H1 (cell line): ENCODE measurements at regions not wholly inside any gene's neighbourhood (a gene's known extent, or its start where the extent isn't known, plus 50 kb on each side); places are given as distances from the start of the nearest gene placed in this dataset.

Experiments used
- CTCF ChIA-PET: fragments of 300-600 bp; sonication (Branson Sonifier 250); formaldehyde crosslinking; loops from one replicate; lab custom pipeline; 2021; ENCODE audit not compliant: partially characterized antibody; lab: Charles Lee
- POLR2A ChIA-PET: fragments of 300-600 bp; sonication (Branson Sonifier 250); formaldehyde crosslinking; loops from one replicate; lab custom pipeline; 2021; ENCODE audit warnings: inconsistent platforms; ENCODE audit not compliant: partially characterized antibody; lab: Charles Lee
- DNase-seq, 2 experiments: peaks; one replicate each; pipeline versions ENCODE4 v3.0.0 to v3.0.0-alpha.2; 2010 to 2022; ENCODE audit warnings: low spot score in 2 of 2, low read depth in 1 of 2, mixed read lengths in 1 of 2
- FAIRE-seq: peaks from 2 replicates; lab custom pipeline; 2011; peaks lifted over from hg19 to GRCh38; lab: Jason Lieb, UNC
- H2AFZ ChIP-seq: 2 replicates; pipeline ENCODE4 v1.8.1; 2012; ENCODE audit warnings: low read length, inconsistent platforms
- H2AK5ac ChIP-seq: 2 replicates; pipeline ENCODE4 v1.6.1; 2013; ENCODE audit warnings: low read depth, low read length
- H2BK120ac ChIP-seq: replicated peaks from 2 replicates; pipeline ENCODE3; 2013; ENCODE audit warnings: low read depth, low read length, inconsistent platforms
- H2BK12ac ChIP-seq: 2 replicates; pipeline ENCODE4 v1.6.1; 2013; ENCODE audit warnings: low read depth, low read length
- H2BK15ac ChIP-seq: 2 replicates; pipeline ENCODE4 v1.6.1; 2013; ENCODE audit warnings: low read length
- H2BK20ac ChIP-seq: 2 replicates; pipeline ENCODE4 v1.6.1; 2013; ENCODE audit warnings: low read length
- H2BK5ac ChIP-seq: 2 replicates; pipeline ENCODE4 v1.6.1; 2013; ENCODE audit warnings: low read depth, low read length
- H3K14ac ChIP-seq: 2 replicates; pipeline ENCODE4 v1.6.1; 2013; ENCODE audit warnings: inconsistent platforms; ENCODE audit not compliant: insufficient read length
- H3K18ac ChIP-seq: 2 replicates; pipeline ENCODE4 v1.6.1; 2013; ENCODE audit warnings: low read length; ENCODE audit errors: extremely low read depth
- H3K23ac ChIP-seq: 2 replicates; pipeline ENCODE4 v1.6.1; 2013; ENCODE audit warnings: inconsistent platforms; ENCODE audit not compliant: insufficient read length
- H3K23me2 ChIP-seq: 2 replicates; pipeline ENCODE4 v1.6.1; 2013; ENCODE audit warnings: low read depth, low read length
- H3K27ac ChIP-seq: 2 replicates; pipeline ENCODE4 v1.6.1; 2011; ENCODE audit warnings: low read depth, low read length, inconsistent platforms
- H3K27me3 ChIP-seq, 4 experiments: replicated peaks in 1 of 4; 1 replicate in 1 of 4; 2 replicates in 3 of 4; pipeline versions ENCODE4 v1.6.1 to v1.8.1; 2011 to 2013; ENCODE audit warnings: low read length in 3 of 4, mild to moderate bottlenecking in 3 of 4, inconsistent platforms in 2 of 4, mixed read lengths in 2 of 4, moderate library complexity in 1 of 4; ENCODE audit not compliant: control insufficient read depth in 3 of 4, insufficient read depth in 3 of 4; ENCODE audit errors: extremely low read depth in 1 of 4
- H3K36me3 ChIP-seq, 4 experiments: 2 replicates each; pipeline versions ENCODE4 v1.6.1 to v1.8.1; 2011 to 2013; ENCODE audit warnings: mild to moderate bottlenecking in 4 of 4, low read length in 3 of 4, moderate library complexity in 2 of 4, control low read depth in 1 of 4, inconsistent platforms in 1 of 4; ENCODE audit not compliant: insufficient read depth in 4 of 4, control insufficient read depth in 2 of 4
- H3K4ac ChIP-seq: replicated peaks from 2 replicates; pipeline ENCODE3; 2013; ENCODE audit warnings: low read length, low read depth, mixed read lengths, inconsistent platforms; ENCODE audit not compliant: insufficient read length
- H3K4me1 ChIP-seq, 4 experiments: replicated peaks in 1 of 4; 1 replicate in 1 of 4; 2 replicates in 3 of 4; pipeline versions ENCODE4 v1.6.1 to v1.8.1; 2011 to 2013; ENCODE audit warnings: low read length in 3 of 4, inconsistent platforms in 2 of 4, mixed read lengths in 1 of 4; ENCODE audit not compliant: insufficient read depth in 4 of 4, control insufficient read depth in 3 of 4
- H3K4me2 ChIP-seq, 2 experiments: 2 replicates each; pipeline versions ENCODE4 v1.6.1 to v1.8.1; 2011 to 2013; ENCODE audit warnings: low read depth in 2 of 2, low read length in 2 of 2, control low read depth in 1 of 2, inconsistent platforms in 1 of 2, mild to moderate bottlenecking in 1 of 2; ENCODE audit not compliant: insufficient read depth in 1 of 2
- H3K4me3 ChIP-seq, 4 experiments: fragments of 200-600, 300-600 bp in 1 of 4; sonication (generic), shearing (Covaris generic), sonication (Bioruptor Twin) in 1 of 4; 2 replicates each; pipeline versions ENCODE4 v1.5.1 to v1.8.1; 2011 to 2016; ENCODE audit warnings: low read length in 4 of 4, low read depth in 3 of 4, control low read depth in 2 of 4, inconsistent platforms in 2 of 4, mild to moderate bottlenecking in 2 of 4, mixed read lengths in 1 of 4, moderate library complexity in 1 of 4; ENCODE audit not compliant: insufficient read depth in 2 of 4; ENCODE audit errors: extremely low read depth in 1 of 4
- H3K56ac ChIP-seq: replicated peaks from 2 replicates; pipeline ENCODE3; 2013; ENCODE audit warnings: low read depth, mild to moderate bottlenecking, mixed read lengths, low read length, inconsistent platforms; ENCODE audit not compliant: insufficient read length
- H3K79me1 ChIP-seq: 2 replicates; pipeline ENCODE4 v1.6.1; 2013; ENCODE audit warnings: low read depth, low read length, control low read depth
- H3K79me2 ChIP-seq, 2 experiments: 2 replicates each; pipeline versions ENCODE4 v1.6.1 to v1.8.1; 2012 to 2013; ENCODE audit warnings: low read length in 2 of 2, mild to moderate bottlenecking in 2 of 2, inconsistent platforms in 1 of 2; ENCODE audit not compliant: insufficient read depth in 2 of 2, control insufficient read depth in 1 of 2
- H3K9ac ChIP-seq, 4 experiments: replicated peaks in 1 of 4; 1 replicate in 1 of 4; 2 replicates in 3 of 4; pipeline versions ENCODE4 v1.6.1 to v1.8.1; 2011 to 2013; ENCODE audit warnings: low read depth in 3 of 4, low read length in 3 of 4, control low read depth in 2 of 4, mild to moderate bottlenecking in 2 of 4, moderate library complexity in 2 of 4, inconsistent platforms in 1 of 4; ENCODE audit errors: extremely low read depth in 1 of 4
- H3K9me3 ChIP-seq, 2 experiments: 2 replicates each; pipeline versions ENCODE4 v1.6.1 to v1.8.1; 2012 to 2013; ENCODE audit warnings: mild to moderate bottlenecking in 2 of 2, moderate library complexity in 2 of 2, control low read depth in 1 of 2, inconsistent platforms in 1 of 2, low read depth in 1 of 2, low read length in 1 of 2, mixed read lengths in 1 of 2; ENCODE audit not compliant: insufficient read depth in 2 of 2
- H4K20me1 ChIP-seq, 2 experiments: replicated peaks in 1 of 2; 2 replicates each; pipeline versions ENCODE3 to v1.8.1; 2011 to 2013; ENCODE audit warnings: inconsistent platforms in 2 of 2, low read length in 2 of 2, mild to moderate bottlenecking in 1 of 2; ENCODE audit not compliant: insufficient read depth in 2 of 2, control insufficient read depth in 1 of 2
- H4K5ac ChIP-seq: 2 replicates; pipeline ENCODE4 v1.6.1; 2013; ENCODE audit warnings: low read length, low read depth, mixed read lengths, inconsistent platforms; ENCODE audit not compliant: insufficient read length
- H4K8ac ChIP-seq: 2 replicates; pipeline ENCODE4 v1.8.0; 2013; ENCODE audit warnings: mild to moderate bottlenecking, moderate library complexity, low read length, inconsistent platforms; ENCODE audit not compliant: insufficient read depth; ENCODE audit errors: extremely low read depth
- H4K91ac ChIP-seq: replicated peaks from 2 replicates; pipeline ENCODE3; 2013; ENCODE audit warnings: low read length, mixed read lengths, inconsistent platforms; ENCODE audit not compliant: insufficient read length
- ASH2L ChIP-seq: fragments of 200-600, 300-600 bp; sonication (generic); IDR thresholded peaks from one replicate; pipeline ENCODE4 v1.7.1; 2017; ENCODE audit warnings: low read length
- EGR1 ChIP-seq: IDR thresholded peaks from 2 replicates; pipeline ENCODE4 v1.6.1; 2011; ENCODE audit warnings: low read depth, low read length, borderline replicate concordance
- HDAC6 ChIP-seq: IDR thresholded peaks from one replicate; pipeline ENCODE4 v1.7.1; 2012; ENCODE audit warnings: low read depth, mild to moderate bottlenecking, inconsistent platforms, low read length, moderate library complexity
- RNF2 ChIP-seq: fragments of 200-900, 300-1000 bp; sonication (generic); IDR thresholded peaks from 2 replicates; pipeline ENCODE4 v1.7.1; 2016; ENCODE audit warnings: borderline replicate concordance, low read depth, mild to moderate bottlenecking, antibody characterized with exemption, low read length; ENCODE audit not compliant: poor library complexity, severe bottlenecking; ENCODE audit errors: missing control alignments
- TAF1 ChIP-seq: IDR thresholded peaks from 2 replicates; pipeline ENCODE4 v1.6.1; 2011; ENCODE audit warnings: mild to moderate bottlenecking, low read depth, low read length
- TEAD4 ChIP-seq: IDR thresholded peaks from 2 replicates; pipeline ENCODE4 v1.6.1; 2012; ENCODE audit warnings: low read depth, low read length, inconsistent platforms, mixed read lengths
- WGBS, 2 experiments: shearing (Covaris generic) in 1 of 2; methylation state at CpG; one replicate each; pipeline versions ENCODE4 v1.1.6 to v1.1.7; 2013 to 2015; ENCODE audit warnings: low lambda C conversion rate in 2 of 2, mixed read lengths in 2 of 2, inconsistent platforms in 1 of 2, low coverage in 1 of 2, missing lambda C conversion rate in 1 of 2; ENCODE audit not compliant: insufficient replicate concordance in 2 of 2, insufficient coverage in 1 of 2, insufficient read length in 1 of 2; ENCODE audit errors: extremely low coverage in 1 of 2, missing lambda C conversion rate in 1 of 2; 5-methylcytosine and 5-hydroxymethylcytosine counted together

DNA sequence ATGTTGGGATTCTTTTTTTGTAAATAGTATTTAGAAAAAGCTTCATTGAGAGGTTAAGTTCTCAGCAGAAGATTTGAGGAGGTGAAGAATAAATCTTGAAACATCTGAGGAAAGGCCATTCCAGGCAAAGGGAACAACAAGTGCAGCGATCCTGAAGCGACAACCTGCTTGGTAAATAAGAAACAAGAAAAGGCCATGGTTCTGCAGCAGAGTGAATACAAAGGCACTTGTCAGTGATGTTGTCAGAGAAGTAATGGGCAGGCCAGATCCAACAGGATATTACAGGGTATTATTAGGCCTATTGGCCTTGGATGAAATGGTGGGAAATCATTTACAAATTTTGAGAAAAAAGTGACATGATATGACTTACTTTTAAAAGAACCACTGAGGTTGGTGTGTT is 960.0 kb downstream of the PLA2G4A start:
- H3K23ac ChIP-seq, result no peak overlapping the region
- DNase-seq, result no peak
- no peak overlapping the region for H3K18ac ChIP-seq
- no peak overlapping the region for H3K14ac ChIP-seq
- no peaks in the 10 kb centered on the region for H3K4me1 ChIP-seq
- no peaks in the 10 kb centered on the region for H3K9me3 ChIP-seq
- WGBS, 2 experiments, result 100% methylated on average over 2 of the region's 2 CpGs; no CpG with 5 or more reads in 1 of the 2 experiments
- H2BK120ac ChIP-seq, result no peak overlapping the region
- no peaks in the 10 kb centered on the region for H3K79me1 ChIP-seq
- H3K36me3 ChIP-seq, result no peaks in the 10 kb centered on the region
- H3K9ac ChIP-seq, result no peak overlapping the region
- H2BK12ac ChIP-seq, result no peak overlapping the region
- H3K4me2 ChIP-seq, result no peak overlapping the region
- no peak overlapping the region for H4K5ac ChIP-seq
- no peak overlapping the region for H2AFZ ChIP-seq
- H2BK15ac ChIP-seq, result no peak overlapping the region
- no peak overlapping the region for H3K4me3 ChIP-seq
- H4K20me1 ChIP-seq, result no peaks in the 10 kb centered on the region
- H2AK5ac ChIP-seq, result no peak overlapping the region
- no peak overlapping the region for H2BK5ac ChIP-seq
- no peak overlapping the region for H3K4ac ChIP-seq
- POLR2A ChIA-PET, result no interaction called here
- H4K91ac ChIP-seq, result no peak overlapping the region
- TF ChIP-seq RNF2, result no peak
- TF ChIP-seq TAF1, result no peak
- no peak for TF ChIP-seq TEAD4
- no peak for TF ChIP-seq HDAC6
- no peak for TF ChIP-seq EGR1
- no peak for TF ChIP-seq ASH2L
- H3K27ac ChIP-seq, result no peak overlapping the region
- no peak overlapping the region for H4K8ac ChIP-seq
- H3K27me3 ChIP-seq, result no peaks in the 10 kb centered on the region
- H3K23me2 ChIP-seq, result no peaks in the 10 kb centered on the region; the same call in 1 of the 2 replicates
- H3K56ac ChIP-seq, result no peak overlapping the region
- peak; percentile 39 for FAIRE-seq
- H2BK20ac ChIP-seq, result no peak overlapping the region
- CTCF ChIA-PET, result no interaction called here
- H3K79me2 ChIP-seq, result no peaks in the 10 kb centered on the region
